Right ventricle myocardium inferior (tissue), 1 donor: ENCODE measurements at regions not wholly inside any gene's neighbourhood (a gene's known extent, or its start where the extent isn't known, plus 50 kb on each side); places are given as distances from the start of the nearest gene placed in this dataset.
"Not testable (repeated sequence)": the region's sequence is repeated elsewhere in the genome, so short reads cannot be mapped to it uniquely, and the experiment has no call there.

ENCODE experiments used
- ATAC-seq: fragments of 200-7000 bp; cut with Tn5 transposase; one replicate; pipeline ENCODE4 v1.9.1; 2020; ENCODE audit warnings: mild to moderate bottlenecking, moderate library complexity
- DNase-seq: peaks from one replicate; pipeline ENCODE4 v3.0.0; 2021; ENCODE audit errors: missing footprints
- intact Hi-C: fragments of 100-400 bp; cut with DNase I; formaldehyde crosslinking; loops from one replicate; pipeline ENCODE4 v1.11.0; 2022
- donor health status: DM: no; HTN: yes; CAD: no; lungs with severe emphysema.

- DNase-seq (no peak), ATAC-seq (no peak)
- intact Hi-C loops = no loop called here
Observed at GRCh38 chr7:37541810-37542443, 93.3 kb upstream of the ELMO1 start.

- DNase-seq (no peak), ATAC-seq (no peak)
- intact Hi-C loops = no loop called here
Observed at GRCh38 chr7:37545619-37546534, 97.2 kb upstream of the ELMO1 start.

- intact Hi-C loops = no loop called here
- DNase-seq (no peak), ATAC-seq (no peak)
Observed at GRCh38 chr7:37546677-37547076, 98.0 kb upstream of the ELMO1 start.

DNA sequence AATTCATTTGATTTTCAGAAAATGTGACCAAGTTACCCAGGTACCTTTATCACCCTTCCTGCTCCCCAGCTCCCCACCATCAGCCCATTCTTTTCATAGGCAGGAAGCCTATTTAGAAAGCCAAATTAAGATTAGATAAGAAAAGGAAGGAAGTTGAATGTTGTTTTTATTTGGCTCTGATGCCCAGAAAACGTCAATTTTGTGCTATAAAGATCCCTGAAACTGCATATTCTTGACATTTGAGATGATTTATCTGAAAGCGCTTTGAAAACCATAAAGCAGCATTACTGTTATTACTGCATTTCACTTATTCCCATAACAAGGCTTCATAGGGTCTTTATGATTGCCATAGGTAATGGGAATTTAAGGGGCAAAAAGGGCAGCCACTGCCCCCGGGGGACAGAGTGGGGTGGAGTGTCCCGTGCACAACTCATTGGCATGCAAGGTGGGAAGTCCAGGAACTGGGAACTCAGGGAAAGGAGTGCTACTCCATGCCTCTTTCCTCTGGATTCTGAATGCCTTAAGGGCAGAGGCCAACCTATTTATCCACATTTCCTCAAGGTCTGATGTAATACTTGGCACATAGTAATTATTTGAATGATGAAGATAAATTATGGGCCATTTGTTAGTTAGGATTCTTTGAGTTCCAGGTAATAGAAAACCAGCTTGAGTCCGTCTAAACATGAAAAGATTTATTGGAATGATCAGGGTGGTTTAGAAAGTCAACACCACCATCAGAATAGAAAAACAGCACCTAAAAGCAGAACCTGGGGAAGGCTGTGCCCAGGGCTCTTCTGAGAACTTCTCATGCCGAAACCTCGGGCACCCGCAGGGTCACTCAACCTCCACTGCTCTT, 100.6 kb upstream of the ELMO1 start:
- intact Hi-C loops = no loop called here
- no peak for ATAC-seq

DNA sequence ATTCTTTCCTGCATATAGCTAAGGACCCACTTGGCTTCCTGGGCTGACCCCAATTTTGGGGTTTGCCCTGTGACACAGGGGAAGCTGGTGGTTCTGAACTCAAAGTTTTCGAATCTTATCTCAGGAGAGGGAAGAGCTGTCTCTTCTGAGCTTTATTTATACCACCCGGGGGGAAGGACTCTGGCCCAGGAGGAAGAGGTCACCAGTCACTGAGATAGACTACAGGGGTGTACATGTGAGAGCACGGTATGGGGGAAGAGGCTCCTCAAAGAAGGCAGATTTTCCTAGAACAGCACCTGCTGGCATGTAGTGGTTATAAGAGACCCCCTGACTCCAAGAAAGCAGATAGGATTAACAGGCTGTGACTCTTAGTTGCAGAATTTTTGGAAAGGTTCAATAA, 101.8 kb upstream of the ELMO1 start:
- intact Hi-C loops = no loop called here
- DNase-seq (no peak), ATAC-seq (no peak)

More for the DNA sequence above, 100.6 kb upstream of the ELMO1 start:
- no peak for DNase-seq

- intact Hi-C loops = no loop called here
- ATAC-seq = no peak
Observed at GRCh38 chr7:37550872-37551271, 102.2 kb upstream of the ELMO1 start.

DNA sequence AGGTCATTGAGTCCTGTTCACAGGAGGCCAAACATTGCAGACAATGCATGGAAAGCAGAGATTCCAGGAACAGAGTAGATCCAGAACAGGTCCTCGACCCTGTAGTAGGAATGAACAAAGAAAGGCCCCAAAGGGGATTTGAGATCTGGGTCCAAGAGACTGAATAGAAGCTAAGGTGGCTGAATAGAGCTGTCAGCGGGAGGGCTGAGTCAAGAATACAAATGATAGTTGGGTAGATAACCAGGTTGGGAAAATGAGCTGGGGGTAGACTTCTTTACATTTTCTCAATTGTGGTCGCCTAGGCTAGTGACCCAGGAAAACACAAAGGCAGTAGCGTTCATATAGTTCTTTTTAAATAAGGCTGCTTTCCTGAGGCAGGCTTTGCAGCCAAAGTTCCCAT, 103.4 kb upstream of the ELMO1 start:
- DNase-seq = no peak
- no peak for ATAC-seq
- intact Hi-C loops = no loop called here

More at GRCh38 chr7:37550872-37551271, 102.2 kb upstream of the ELMO1 start:
- no peak for DNase-seq

DNA sequence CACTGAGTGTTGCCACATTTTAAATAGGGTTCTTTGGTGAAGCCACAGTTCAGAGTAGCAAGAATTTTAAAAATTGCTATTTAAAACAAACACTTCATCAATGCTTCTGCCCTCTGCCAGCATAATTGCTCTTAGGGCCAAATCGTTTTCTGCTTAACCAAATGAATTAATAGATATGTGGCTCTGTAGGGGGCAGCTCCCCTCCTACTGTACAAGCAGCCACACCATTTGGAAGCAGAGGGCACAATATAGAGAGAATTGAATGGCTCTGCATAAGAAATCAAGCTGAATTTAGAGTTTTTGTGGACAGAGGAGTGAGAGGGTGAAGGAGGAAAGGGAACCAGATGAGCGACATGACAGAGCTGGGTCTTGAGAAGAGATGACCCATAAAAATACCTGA, 103.8 kb upstream of the ELMO1 start:
- DNase-seq, ATAC-seq, intact Hi-C loops: not testable (repeated sequence)

DNA sequence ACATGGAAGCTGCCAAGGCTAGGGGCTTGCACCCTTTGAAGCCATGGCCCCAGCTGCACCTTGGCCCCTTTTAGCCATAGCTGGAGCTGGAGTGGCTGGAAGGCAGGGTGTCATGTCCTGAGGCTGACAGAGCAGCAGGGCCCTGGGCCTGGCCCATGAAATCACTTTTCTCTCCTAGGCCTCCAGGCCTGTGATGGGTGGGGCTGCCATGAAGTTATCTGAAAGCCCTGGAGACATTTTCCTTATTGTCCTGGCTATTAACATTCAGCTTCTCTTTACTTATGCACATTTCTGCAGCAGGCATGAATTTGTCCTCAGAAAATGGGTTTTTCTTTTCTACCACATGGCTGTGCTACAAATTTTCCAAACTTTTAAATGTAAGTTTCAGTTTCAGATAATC, 106.9 kb upstream of the ELMO1 start:
- ATAC-seq (no peak), DNase-seq (no peak)
- intact Hi-C loops = no loop called here

- intact Hi-C loops = no loop called here
- no peak for ATAC-seq
- no peak for DNase-seq
Observed at GRCh38 chr7:37557571-37558209, 109.0 kb upstream of the ELMO1 start.

GRCh38 chr7:37558320-37559096, 109.8 kb upstream of the ELMO1 start:
- no peak for ATAC-seq
- intact Hi-C loops = no loop called here
- DNase-seq = no peak

GRCh38 chr7:37570145-37570544, 113.4 kb upstream of the GPR141 start:
- no peak for DNase-seq
- intact Hi-C loops = no loop called here
- no peak for ATAC-seq

DNA sequence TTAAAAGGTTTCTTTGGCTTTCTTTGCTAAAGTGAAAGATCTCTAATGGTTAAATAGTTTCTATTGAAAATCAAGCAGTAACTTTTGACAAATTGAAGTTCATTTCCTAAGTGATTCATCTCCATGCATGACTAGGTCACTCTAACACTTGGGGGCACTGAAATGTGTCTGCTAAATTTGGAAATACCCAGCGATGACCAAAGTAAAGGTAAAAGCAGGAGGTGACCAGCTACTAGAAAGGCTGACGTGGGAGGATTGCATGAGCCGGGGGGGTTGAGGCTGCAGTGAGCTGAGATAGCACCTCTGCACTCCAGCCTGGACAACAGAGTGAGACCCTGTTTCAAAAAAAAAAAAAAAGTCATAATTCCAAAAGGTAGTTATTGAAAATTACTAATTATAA, 111.8 kb upstream of the GPR141 start:
- intact Hi-C loops = no loop called here
- DNase-seq (no peak), ATAC-seq (no peak)

GRCh38 chr7:37577412-37577811, 106.2 kb upstream of the GPR141 start:
- ATAC-seq = no peak
- DNase-seq = no peak
- intact Hi-C loops = no loop called here

GRCh38 chr7:37577901-37578300, 105.7 kb upstream of the GPR141 start:
- ATAC-seq = no peak
- intact Hi-C loops = no loop called here
- DNase-seq = no peak

DNA sequence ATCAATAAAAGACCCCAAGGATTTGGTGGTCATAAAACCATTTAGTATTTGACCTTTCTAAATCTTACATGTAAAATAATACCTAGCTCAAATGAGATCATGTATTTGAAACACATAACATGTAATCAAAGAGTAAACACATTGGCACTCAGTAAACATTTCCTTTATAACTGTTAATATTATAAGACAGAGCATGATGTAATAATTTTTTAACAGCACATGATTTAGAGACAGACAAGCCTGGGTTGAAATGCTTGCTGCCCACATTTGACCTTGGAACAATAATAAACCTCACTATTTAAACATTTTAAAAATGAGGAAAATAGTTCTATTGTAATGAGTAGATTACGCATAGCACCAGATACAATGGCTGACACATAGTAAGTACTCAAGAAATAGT, 105.2 kb upstream of the GPR141 start:
- DNase-seq (no peak), ATAC-seq (no peak)
- intact Hi-C loops = no loop called here

- ATAC-seq (no peak), DNase-seq (no peak)
- intact Hi-C loops = no loop called here
Observed at GRCh38 chr7:37580376-37580775, 103.2 kb upstream of the GPR141 start.
